GM18858 (cell line): ENCODE measurements at regions not wholly inside any gene's neighbourhood (a gene's known extent, or its start where the extent isn't known, plus 50 kb on each side); places are given as distances from the start of the nearest gene placed in this dataset.

ENCODE experiments used
- ATAC-seq: cut with Tn5 transposase; IDR thresholded peaks from one replicate; pipeline ENCODE4 v1.9.1; 2021; ENCODE audit not compliant: unreplicated experiment

- ATAC-seq: no peak
Measured at GRCh38 chr13:107434347-107434746, 781.0 kb downstream of the LIG4 start.

GRCh38 chr13:107427536-107427935 lies 787.8 kb downstream of the LIG4 start:
- no peak for ATAC-seq

- ATAC-seq: no peak
Measured at GRCh38 chr13:107422421-107422820, 792.9 kb downstream of the LIG4 start.

GRCh38 chr13:107421951-107422350 lies 793.4 kb downstream of the LIG4 start:
- ATAC-seq: no peak

GRCh38 chr13:107421028-107421427 lies 794.3 kb downstream of the LIG4 start:
- ATAC-seq: no peak

- ATAC-seq: no peak
Measured at GRCh38 chr13:107413005-107413404, 802.3 kb downstream of the LIG4 start.

GRCh38 chr13:107407074-107407473 lies 808.3 kb downstream of the LIG4 start:
- no peak for ATAC-seq

- ATAC-seq: no peak
Measured at GRCh38 chr13:107395927-107396662, 819.2 kb downstream of the LIG4 start.

GRCh38 chr13:107392205-107392604 lies 823.1 kb downstream of the LIG4 start:
- ATAC-seq: no peak

GRCh38 chr13:107387525-107387924 lies 819.6 kb upstream of the ARGLU1 start:
- ATAC-seq: no peak

GRCh38 chr13:107379407-107380155 lies 811.6 kb upstream of the ARGLU1 start:
- no peak for ATAC-seq

- ATAC-seq: no peak
Measured at GRCh38 chr13:107376341-107377125, 808.6 kb upstream of the ARGLU1 start.

GRCh38 chr13:107375701-107376340 lies 807.9 kb upstream of the ARGLU1 start:
- ATAC-seq: no peak

GRCh38 chr13:107374038-107374437 lies 806.1 kb upstream of the ARGLU1 start:
- ATAC-seq: no peak

- ATAC-seq: no peak
Measured at GRCh38 chr13:107373551-107373950, 805.6 kb upstream of the ARGLU1 start.

- ATAC-seq: no peak
Measured at GRCh38 chr13:107370015-107370785, 802.3 kb upstream of the ARGLU1 start.

- ATAC-seq: no peak
Measured at GRCh38 chr13:107367258-107367657, 799.3 kb upstream of the ARGLU1 start.

GRCh38 chr13:107365466-107366215 lies 797.7 kb upstream of the ARGLU1 start:
- no peak for ATAC-seq

GRCh38 chr13:107364658-107365057 lies 796.7 kb upstream of the ARGLU1 start:
- no peak for ATAC-seq

- no peak for ATAC-seq
Measured at GRCh38 chr13:107361666-107362065, 793.7 kb upstream of the ARGLU1 start.
